NCI-H446 (cell line): ENCODE measurements at regions not wholly inside any gene's neighbourhood (a gene's known extent, or its start where the extent isn't known, plus 50 kb on each side); places are given as distances from the start of the nearest gene placed in this dataset.
"Not testable (repeated sequence)": the region's sequence is repeated elsewhere in the genome, so short reads cannot be mapped to it uniquely, and the experiment has no call there.

Experiments used
- DNase-seq, 2 experiments: peaks; one replicate each; lab custom pipeline; 2025; lab: John Stamatoyannopoulos, UW

DNA sequence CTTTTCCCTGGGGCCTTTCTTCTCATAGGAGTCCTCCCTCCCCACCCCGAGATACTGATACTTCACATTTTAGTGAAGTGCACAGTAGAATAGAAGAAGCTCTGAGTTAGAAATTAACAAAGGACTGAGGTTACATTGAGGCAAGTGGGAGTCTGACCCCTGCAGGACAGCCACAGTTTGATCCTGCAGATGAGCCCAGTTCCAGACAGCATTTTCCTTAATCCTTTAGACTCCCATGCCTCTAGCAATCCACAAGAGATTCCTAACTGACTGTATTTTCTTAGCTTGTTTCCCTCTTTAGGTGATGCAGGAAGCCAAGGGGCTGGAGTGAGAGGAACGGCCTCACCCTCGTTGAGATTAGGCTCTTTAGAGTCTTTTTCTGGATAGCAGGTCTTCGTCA is 204.0 kb downstream of the CYRIA start:
- no peak for DNase-seq

DNA sequence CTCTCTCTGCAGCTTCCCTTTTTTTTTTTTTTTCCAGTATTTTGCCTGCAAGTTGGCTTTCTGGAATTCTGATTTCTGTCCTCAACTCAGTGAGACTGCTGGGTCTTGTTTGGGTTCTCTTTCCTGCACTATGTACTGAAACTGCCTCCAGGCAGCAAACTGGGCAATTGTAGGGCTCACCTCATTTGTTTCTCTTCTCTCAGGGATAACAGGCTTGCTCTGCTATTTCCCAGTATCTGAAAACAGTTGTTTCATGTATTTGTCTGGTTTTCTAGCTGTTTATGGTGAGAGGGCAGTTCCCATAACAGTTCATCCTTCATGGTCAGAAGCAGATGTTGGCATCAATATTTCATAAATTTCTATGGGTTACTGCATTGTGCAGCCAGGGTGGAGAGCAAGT is 206.0 kb downstream of the CYRIA start:
- DNase-seq, result no peak

DNA sequence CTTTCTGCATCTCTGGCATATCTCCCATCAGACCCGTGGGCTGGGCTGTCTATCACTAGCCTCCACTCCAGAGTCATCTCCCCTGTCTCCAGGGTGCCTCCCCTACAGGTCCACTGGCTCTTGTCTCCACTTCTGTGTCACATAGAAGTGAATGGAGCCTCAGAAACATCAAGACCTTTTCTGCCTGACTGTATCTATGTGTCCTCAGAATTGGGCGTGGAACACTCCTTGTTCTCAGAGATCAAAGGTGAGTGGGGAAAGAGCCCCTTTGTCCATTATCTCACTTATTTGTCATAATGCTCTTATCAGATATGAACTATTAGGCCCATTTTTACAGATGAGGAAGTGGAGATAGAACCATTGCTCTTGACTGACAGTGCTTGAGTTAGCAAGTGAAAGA is 211.0 kb downstream of the CYRIA start:
- no peak for DNase-seq

DNA sequence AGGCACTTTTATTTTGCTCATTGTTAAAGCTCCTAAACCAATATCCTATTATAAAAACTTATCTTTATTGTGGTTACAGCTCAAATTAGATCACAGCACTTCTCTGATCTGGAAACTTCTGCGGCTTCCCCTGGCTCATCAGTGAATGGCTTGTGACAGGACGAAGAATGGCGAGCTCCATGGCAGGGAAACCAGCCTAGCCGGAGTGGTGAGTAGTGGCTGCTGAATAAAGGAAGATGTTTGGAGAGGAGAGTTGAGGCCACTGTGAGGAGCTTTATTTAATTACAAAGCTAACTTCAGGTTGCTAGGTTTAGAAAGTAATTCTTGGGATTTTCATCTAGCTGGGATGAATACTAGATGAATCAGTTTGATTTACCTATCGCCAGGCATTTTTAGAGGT is 213.5 kb downstream of the CYRIA start:
- no peak for DNase-seq

DNA sequence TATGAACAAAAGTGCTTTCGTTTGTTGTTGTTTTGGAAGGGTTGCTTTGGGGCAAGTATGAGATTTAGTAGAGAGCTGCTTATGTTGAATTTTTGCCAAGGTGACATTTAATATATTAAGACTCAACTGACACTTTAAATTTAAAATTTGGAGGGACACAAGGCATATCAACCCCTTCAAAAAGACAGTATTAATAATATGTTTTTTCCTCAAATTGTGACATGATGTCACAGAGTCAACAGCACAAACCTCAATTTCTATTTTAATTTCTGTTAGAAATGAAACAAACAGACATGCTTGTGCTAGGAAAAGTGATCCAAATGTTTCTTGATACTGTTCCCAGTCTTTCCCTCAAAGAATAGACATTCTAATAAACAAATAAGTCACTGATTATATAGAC is 218.9 kb downstream of the CYRIA start:
- no peak for DNase-seq

DNA sequence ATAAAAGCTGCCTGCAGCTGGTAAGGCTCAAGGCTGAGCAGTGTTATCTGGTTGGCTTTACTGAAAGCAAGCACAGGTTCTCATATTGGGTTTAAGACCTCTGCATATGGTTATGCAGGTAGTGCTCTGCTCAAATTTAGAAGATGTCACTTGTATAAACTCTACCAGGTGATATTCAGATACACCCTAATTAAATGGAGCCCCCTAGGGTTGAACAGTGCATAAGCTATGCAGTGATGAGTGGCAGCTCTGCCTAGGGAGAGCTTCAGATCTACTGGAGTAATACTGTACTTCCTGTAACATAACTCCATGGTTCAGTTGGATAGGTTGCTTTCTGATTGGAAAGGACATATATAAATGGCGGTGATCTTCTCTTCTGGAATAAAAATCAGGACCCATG is 222.7 kb downstream of the CYRIA start:
- no peak for DNase-seq

DNA sequence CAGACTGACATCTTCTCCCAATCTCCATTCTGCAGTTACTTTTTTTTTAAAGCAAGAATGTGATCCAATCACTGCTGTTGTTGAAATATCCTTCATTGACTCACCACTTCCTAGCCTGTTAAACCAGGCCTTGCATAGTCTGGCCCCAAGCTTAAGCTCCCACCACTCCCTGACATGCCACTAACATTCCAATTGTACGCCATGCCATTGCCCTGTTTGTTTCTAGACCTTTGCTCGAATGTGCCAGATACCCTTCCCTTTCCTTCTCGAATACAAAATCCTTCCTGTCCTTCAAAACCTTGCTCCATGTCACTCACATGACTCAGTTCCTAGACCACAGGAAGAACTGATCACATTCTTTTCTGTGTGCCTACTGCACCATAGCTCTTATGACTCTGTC is 224.2 kb downstream of the CYRIA start:
- no peak for DNase-seq

DNA sequence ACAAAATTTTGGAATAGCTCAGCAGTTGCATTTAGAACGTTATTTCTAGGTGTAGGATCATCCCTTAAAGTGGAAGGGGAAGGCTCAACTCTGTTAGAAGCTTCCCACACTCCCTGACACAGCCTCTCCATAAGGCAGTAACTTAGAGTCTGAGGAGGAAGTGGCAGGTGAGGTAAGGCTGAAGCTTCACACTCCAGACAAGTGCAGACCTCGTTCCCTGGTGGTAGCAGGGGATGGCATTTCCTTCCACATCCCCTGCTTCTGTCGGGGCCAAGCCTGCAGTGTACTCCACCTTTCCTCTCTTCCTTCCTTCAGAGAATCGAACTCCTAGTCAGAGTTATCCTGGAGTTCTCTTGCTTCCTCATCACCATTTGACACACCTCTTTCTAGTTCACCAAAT is 224.7 kb downstream of the CYRIA start:
- DNase-seq, result no peak

DNA sequence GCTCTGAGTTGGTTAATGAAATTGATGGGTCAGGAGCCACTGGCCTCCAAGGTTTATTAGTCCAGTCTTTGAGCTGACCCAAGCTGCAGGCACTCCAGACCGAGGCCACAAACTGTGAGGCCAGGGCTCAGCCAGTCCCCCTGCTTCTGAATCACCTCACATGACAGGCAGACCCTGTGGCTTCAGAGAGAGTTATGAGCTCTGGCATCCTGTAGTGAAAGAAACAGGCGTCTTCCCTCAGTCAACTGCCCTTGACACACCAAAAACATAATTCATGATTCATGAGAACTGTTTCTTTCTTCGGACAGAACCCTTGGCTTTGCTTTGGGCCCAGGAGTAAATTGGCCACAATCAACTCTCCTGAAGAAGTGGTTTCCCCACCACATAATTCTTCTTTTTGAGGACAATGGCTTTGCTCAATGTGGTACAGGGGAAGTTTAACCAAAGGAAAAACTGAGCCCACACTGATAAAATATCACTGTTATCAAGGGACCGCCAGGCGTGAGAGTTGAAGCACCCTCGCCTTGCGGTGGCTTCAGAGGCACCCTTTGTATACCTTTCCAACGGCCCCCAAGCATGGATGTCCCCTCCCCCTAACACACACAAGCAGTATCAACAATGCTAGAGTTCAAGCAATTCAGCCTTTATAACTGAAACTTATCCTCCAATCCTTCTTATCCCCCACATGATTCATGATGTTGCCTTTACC is 226.9 kb downstream of the CYRIA start:
- no peak for DNase-seq

DNA sequence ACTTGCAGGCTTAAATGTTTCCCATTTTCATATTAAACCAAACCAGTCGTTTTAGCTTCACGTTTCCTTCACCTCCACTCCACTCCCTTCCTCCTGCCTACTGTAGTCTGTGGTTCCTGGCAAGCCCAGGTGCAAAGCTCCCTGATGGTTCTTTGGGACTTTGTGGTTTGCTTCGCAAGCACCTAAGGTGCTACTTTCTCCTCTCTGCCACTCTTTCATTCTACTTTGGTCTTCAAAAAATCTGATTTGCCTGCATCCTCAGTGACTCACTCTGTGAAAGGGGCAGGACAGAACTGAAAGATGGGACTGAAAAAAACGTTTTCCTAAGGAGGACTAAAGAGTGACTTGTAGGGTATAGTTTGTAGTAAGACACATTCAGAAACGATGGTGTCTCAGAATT is 228.4 kb downstream of the CYRIA start:
- no peak for DNase-seq

DNA sequence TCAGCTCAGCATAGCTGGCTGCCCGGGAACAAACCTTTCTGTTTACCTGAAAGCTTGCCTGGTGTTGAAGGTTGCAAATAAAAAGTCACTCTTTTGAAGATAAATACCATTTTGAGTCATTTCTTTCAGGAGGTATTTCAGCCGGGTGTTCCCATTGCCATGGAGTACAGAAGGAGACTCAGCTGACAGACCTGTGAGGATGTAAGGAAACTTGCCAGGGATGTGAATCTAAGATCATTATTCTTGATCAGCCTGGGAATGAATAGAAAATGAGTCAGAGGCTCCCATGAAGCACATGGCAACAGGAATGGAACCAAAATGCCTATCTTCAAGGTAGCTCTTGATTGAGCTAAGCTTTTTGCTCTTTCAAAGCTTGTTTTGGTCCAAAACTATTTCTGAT is 231.2 kb downstream of the CYRIA start:
- no peak for DNase-seq

DNA sequence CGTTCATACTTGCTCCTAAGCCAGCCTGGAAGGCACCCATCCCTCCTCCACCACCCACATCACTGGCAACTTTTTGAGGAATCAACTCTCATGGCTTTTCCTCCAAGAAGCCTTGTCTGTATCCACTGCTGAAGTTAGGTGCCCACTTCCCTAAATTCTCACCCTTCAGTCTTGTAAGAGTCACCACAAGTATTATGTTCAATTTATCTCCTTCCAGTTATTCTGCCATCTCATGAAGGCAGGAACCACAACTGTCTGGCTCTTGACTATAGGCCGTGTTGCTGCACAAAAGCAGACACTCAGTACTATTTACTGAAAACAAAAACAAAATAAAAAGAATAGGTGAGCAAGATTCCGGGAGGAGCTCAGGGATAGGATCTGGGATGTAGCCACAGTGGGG is 234.8 kb downstream of the CYRIA start:
- no peak for DNase-seq

DNA sequence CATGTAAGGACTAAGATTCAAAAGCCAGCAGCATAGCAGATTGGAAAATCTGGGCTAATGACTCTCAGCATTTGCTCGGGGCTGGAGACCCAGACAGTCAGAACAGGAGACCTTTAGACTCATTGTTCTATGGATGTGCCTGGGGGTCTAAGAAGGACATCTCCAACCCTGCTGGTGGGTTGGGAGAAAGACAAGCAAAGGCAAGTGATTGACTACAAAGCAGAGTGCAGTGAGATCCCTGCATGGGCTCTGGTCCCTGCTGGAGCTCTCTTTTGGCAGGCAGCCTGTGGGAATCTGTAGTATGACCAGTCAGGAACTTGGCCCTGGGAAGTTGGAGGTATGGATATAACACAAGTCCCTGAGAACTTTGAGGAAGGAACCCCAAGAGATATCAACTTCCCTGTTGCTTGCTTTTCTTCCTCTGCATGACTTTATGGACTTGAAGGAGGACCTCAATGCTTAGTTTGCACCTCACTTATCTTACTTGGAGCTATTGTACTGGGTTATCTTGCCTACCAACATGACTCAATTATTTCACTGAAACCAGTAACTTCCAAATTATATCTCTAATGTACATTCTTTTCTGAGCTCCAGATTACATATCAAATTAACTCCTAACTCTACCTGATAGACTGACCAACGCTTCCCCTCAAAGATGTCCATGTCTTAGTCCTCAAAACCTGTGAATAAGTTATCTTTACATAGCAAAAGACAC is 236.0 kb downstream of the CYRIA start:
- DNase-seq, result no peak

DNA sequence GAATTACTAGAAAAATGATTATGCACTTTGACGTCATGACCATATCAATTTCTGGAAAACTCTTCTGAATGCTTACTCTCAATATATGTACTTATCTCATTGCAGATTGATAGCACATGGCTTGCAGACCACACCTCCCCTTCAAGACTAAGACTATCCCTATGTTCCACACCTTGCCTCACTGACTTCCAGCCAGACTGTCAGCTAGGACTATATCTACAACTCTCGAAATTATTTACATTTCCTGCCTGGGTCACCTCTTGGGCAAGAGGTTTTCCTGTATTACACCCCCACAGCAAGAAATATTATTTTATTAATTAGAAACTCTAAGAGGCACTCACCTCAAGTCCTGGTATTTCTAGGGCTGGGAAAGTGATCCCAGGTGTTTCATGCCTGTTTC is 236.6 kb downstream of the CYRIA start:
- DNase-seq, result no peak

DNA sequence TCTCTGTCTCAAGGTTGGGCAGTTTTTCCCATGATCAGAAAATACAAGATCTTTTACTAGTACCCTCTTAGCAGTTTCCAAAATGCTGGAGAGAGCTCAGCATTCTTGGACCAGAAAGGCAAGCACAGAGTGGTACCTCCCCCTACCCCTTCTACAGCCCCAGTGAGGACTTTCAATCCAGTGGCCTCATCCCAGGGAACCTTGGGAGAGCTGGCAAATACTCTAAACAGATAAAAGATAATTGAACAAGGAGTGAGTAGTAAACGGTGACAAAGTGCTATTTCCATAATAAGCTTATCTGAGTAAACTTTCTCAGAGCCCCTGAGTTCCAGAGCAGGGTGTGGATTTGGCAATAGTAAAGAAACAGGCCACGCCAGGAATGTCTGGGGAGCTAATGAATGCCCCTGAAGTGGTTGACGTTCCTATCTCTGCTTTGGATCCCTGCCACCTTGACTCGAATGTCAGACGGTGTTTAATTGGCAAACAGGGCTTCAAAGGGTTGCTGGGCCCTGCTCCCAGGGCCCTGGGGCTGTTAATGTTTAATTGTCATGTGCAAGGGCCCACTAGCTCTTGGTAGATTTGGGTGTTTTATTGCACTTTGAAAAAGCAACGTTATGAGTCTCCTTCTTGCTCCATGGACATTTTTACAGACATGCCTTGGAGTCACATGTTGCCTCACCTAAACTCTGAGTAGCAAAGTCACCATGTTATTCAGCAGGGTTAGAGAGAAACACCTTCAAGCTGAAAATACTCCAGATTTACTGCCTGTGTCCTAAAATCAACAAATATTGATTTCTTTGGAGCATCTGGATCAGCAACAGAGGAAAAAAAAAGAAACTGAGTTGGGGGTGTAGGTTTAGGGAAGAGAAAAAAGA is 239.9 kb downstream of the CYRIA start:
- DNase-seq, result no peak

DNA sequence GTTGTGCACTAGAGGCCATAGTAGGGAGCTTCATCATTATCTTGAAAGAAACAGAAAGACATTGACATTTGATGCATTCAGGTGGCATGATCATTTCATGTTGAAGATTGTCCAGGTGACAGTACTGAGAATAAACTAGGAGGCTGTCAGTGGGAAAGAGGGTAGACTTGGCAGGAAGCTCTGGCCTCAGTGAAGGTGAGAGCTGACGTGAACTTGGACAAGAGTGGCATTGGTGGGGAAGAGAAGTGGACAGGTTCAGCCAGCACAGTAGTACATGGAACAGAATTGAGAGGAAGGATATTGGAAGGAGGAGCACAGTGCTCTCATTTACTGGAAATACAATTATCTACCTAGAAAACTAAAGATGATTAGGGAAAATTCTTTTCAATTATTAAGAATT is 245.2 kb downstream of the CYRIA start:
- DNase-seq, result no peak

DNA sequence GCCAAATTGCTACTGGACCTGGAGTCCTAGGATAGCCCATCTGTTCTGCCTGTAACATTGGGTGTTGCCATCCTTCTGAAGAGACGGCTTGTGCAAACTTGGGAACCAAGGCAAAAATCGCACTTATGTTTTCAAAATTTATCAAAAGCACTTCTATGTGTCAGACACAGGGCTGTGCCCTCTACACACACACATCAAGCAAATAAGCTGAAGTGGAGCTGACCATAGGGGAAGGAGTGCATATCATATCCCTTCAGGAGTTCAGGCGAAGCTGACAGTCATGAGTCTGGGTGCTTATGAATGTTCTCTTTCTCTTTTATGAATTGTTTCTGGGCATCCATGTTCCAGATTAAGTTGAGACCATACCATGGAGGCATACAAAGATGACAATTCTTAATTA is 247.9 kb downstream of the CYRIA start:
- DNase-seq, result no peak

DNA sequence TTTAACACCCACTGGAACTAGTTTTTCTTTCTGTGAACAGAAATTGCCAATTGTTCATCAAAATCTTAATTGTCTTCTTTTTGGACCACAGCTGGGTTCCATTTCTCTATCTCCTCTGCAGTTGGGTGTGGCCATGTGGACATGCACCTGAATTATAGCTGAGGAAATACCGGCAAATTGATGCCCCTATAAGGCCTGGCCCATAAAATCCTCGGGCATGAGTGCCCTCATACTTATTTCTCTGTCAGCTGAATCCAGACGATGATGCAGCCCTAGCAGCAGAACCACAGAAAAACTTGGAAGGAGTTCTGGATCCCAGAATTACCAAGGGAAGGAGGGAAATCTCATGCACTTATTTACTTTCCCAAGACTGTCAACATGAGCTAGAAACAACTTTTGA is 249.0 kb downstream of the CYRIA start:
- DNase-seq, result no peak

DNA sequence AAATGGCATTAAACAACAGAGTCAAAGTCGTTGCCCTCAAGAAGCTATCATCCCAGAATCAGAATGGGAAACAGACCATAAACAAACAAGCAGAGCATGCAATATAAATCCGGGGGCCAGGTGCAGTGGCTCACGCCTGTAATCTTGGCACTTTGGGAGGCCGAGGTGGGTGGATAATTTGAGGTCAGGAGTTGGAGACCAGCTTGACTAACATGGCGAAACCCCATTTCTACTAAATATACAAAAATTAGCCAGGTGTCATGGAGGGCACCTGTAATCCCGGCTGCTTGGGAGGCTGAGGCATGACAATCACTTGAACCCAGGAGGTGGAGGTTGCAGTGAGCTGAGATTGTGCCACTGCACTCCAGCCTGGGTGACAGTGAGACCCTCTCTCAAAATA is 249.8 kb downstream of the CYRIA start:
- DNase-seq, result not testable (repeated sequence)

DNA sequence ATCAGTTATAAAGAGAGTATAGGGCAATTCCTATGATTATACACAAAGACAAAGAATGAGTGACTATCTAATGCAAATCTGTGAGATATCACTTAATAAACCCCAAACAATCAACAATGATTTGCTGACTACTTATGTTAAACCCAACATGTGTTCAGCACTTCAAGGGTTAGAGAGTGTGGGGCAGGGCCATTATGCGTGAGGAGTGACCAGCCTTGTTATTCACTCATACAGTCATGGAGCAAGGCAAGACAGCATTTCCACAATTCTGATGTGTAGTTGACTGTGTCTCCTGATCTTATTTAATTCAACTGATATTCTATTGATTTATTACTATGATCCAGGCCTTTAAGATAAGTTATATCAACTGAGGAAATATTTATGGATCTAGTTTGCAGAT is 251.7 kb downstream of the CYRIA start:
- DNase-seq, result no peak

DNA sequence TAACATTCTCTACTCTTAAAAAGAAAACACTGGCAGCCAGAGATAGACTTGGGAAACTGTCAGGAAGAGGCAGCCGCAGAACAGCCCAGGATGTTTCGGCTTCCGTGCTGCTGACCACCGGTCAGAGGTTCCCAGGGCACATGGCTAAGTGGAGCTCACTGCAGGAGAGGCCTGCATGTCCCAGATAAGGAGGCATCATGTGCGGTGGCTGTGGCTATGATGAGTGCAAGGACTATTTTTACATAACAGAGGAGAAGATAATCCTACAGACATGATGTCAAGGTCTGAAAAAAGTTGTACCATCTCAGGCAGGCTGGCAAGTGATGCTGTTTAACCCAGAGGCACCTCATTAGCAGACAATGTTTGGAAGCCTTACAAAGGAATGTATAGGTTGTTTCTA is 252.3 kb downstream of the CYRIA start:
- no peak for DNase-seq

DNA sequence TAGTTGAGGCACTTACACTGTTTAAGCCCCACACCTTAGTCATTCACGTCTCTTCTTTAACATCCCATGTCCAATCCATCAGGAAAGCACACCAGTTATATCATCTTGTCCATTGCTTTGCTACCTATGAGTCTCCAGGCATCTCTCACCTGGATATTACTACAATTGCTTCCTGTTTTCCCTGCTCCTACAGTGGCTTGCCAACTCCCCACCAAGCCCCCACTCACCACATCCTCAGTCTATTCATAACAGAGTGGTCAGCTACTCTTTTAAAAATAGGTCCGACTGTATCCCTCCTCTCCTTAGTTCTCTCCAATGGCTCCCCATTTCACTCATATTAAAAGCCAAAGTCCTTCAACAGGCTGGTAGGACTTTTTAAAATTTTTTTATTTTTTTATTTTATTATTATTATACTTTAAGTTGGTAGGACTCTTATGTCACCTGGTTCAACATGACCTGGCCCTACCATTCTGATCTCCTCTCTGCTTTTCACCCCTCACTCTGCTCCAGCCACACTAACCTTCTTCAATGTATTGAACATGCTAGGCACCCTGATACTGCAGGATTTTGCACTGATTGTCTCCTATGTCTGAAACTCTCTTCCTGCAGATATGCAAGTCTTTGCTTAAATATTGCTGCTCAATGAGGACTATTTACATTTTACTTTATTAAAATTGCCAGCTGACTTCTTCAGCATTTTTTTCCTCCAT is 253.2 kb downstream of the CYRIA start:
- no peak for DNase-seq
